Subcutaneous abdominal adipose tissue (tissue), 5 donors: ENCODE measurements at regions not wholly inside any gene's neighbourhood (a gene's known extent, or its start where the extent isn't known, plus 50 kb on each side); places are given as distances from the start of the nearest gene placed in this dataset.

Source experiments
- H3K27ac ChIP-seq: one replicate; pipeline ENCODE4 v1.7.0; 2013; ENCODE audit warnings: low read depth, mild to moderate bottlenecking, inconsistent platforms, low read length, moderate library complexity
- H3K27me3 ChIP-seq, 5 donors: one replicate each; pipeline ENCODE4 v1.7.0; 2013; ENCODE audit warnings: low read length in 5 of 5, inconsistent platforms in 1 of 5; ENCODE audit not compliant: control insufficient read depth in 5 of 5, insufficient read depth in 4 of 5
- H3K36me3 ChIP-seq, 5 donors: one replicate each; pipeline ENCODE4 v1.7.0; 2013; ENCODE audit warnings: low read length in 5 of 5; ENCODE audit not compliant: control insufficient read depth in 5 of 5, insufficient read depth in 5 of 5
- H3K4me1 ChIP-seq, 5 donors: one replicate each; pipeline ENCODE4 v1.7.0; 2013; ENCODE audit warnings: low read length in 5 of 5, mild to moderate bottlenecking in 3 of 5, moderate library complexity in 1 of 5; ENCODE audit not compliant: control insufficient read depth in 5 of 5, insufficient read depth in 5 of 5
- H3K4me3 ChIP-seq, 5 donors: one replicate each; pipeline ENCODE4 v1.7.0; 2013; ENCODE audit warnings: low read length in 5 of 5, low read depth in 1 of 5
- H3K9ac ChIP-seq, 5 donors: one replicate each; pipeline ENCODE4 v1.7.0; 2013; ENCODE audit warnings: low read length in 5 of 5, mild to moderate bottlenecking in 4 of 5, moderate library complexity in 3 of 5
- H3K9me3 ChIP-seq, 5 donors: one replicate each; pipeline ENCODE4 v1.7.0; 2013; ENCODE audit warnings: low read length in 5 of 5; ENCODE audit not compliant: control insufficient read depth in 5 of 5
- donor health status: healthy.
- donor health status: healthy.
- donor health status: healthy.
- donor health status: healthy.
- donor health status: healthy.

DNA sequence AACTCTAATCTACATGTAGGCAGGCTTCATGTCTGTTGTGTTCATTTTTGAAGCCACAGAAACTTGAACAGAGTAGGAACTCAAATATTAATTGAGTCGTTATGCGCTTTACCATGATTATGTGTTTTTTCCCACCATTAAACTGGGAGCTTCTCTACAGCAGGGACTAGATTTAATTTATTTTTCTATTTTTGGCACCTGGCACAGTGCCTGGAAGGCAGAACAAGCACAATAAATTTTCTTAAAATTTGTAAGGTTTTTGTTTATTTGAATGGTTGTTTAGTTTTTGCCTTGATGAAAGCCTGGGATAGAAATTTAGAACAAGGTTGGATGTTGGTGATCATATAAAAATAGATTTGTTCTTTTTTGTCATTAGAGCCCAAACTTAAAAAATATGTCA is 221.7 kb upstream of the PLEKHG7 start:
- no peaks in the 10 kb centered on the region for H3K27me3 ChIP-seq
- no peak overlapping the region for H3K4me3 ChIP-seq
- no peak overlapping the region for H3K9ac ChIP-seq
- H3K27ac ChIP-seq, result no peak overlapping the region
- H3K36me3 ChIP-seq, result no peaks in the 10 kb centered on the region
- no peaks in the 10 kb centered on the region for H3K9me3 ChIP-seq
- H3K4me1 ChIP-seq, result peaks cover 0 to 10% (median 7%) of the 10 kb centered on the region in 5 donors

DNA sequence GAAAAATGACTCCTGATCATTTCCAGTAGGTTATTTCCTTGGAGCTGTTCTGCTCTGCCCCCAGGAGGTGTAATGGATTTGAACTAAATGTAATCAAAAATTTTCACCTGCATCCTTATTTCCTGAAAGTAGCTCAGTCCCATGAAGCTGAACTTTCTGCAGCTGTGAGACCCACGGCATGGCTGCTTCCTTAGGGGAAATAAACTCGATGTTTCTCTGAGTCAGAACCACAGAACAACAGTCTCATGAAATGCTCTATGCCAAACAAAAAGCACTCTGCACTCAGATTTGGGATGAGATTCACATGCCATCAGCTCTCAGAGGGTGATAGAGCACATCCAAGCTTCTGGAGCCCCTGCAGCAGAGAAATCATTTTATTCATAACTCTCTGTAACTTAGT is 224.1 kb upstream of the PLEKHG7 start:
- Histone ChIP-seq H3K9me3 (no peaks in the 10 kb centered on the region), H3K9ac (no peak overlapping the region), H3K4me3 (no peak overlapping the region), H3K36me3 (no peaks in the 10 kb centered on the region), H3K27me3 (no peaks in the 10 kb centered on the region), H3K4me1 (no peaks in the 10 kb centered on the region), H3K27ac (no peak overlapping the region)

DNA sequence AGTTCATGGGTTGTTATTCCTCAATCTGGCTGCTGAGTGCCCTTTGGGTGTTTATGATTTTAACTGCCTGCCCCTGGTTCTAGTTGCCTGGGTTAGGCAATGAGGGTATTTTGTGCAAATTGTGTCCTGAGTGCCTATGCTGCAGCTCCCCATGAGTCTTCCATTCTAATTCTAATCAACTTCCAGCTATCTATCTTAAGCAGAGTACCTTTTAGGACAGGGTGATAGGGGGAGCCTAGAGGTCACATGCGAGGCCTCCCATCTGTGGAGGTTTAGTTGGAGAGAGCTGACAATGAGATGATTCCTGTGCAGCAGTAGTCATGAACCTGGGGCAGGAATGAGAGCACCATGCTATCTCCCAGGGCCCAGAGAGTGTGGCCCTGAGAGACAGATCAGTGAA is 225.9 kb upstream of the PLEKHG7 start:
- Histone ChIP-seq H3K36me3 (no peaks in the 10 kb centered on the region), H3K27me3 (no peaks in the 10 kb centered on the region), H3K9me3 (no peaks in the 10 kb centered on the region), H3K9ac (no peak overlapping the region), H3K4me3 (no peak overlapping the region), H3K27ac (no peak overlapping the region), H3K4me1 (no peaks in the 10 kb centered on the region)

DNA sequence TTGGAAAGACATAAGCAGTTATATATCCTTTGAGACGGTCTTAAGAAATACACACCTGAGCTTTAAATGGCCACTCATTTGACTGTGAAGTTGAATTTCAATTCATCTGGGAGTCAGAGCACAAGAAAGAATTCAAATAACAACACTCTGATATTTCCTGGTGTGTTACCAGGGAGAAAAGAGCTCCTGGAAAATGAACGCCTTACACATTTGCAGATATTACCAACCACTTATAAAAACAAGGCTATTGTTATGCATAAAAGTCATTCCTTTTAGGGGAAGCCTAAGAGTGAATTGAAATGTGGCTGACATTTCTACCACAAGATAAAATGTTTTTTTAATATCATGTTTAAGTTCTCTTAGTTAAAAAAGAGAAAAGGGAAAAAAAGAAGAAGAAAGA is 229.2 kb upstream of the PLEKHG7 start:
- Histone ChIP-seq H3K27me3 (no peaks in the 10 kb centered on the region), H3K4me1 (peaks cover 0 to 9% (median 0%) of the 10 kb centered on the region in 5 donors), H3K9me3 (no peaks in the 10 kb centered on the region), H3K36me3 (no peaks in the 10 kb centered on the region), H3K4me3 (no peak overlapping the region), H3K9ac (no peak overlapping the region), H3K27ac (no peak overlapping the region)

- H3K36me3 ChIP-seq, result no peaks in the 10 kb centered on the region
- no peak overlapping the region for H3K27ac ChIP-seq
- no peaks in the 10 kb centered on the region for H3K9me3 ChIP-seq
- H3K27me3 ChIP-seq, result no peaks in the 10 kb centered on the region
- no peak overlapping the region for H3K9ac ChIP-seq
- no peak overlapping the region for H3K4me3 ChIP-seq
- peaks cover 0 to 9% (median 0%) of the 10 kb centered on the region in 5 donors for H3K4me1 ChIP-seq
Observed at GRCh38 chr12:92472201-92472600, 230.6 kb upstream of the PLEKHG7 start.

- no peak overlapping the region for H3K4me3 ChIP-seq
- H3K27ac ChIP-seq, result no peak overlapping the region
- H3K9me3 ChIP-seq, result no peaks in the 10 kb centered on the region
- no peak overlapping the region for H3K9ac ChIP-seq
- H3K4me1 ChIP-seq, result peaks cover 0 to 9% (median 0%) of the 10 kb centered on the region in 5 donors
- no peaks in the 10 kb centered on the region for H3K27me3 ChIP-seq
- H3K36me3 ChIP-seq, result no peaks in the 10 kb centered on the region
Observed at GRCh38 chr12:92471551-92471950, 231.2 kb upstream of the PLEKHG7 start.

DNA sequence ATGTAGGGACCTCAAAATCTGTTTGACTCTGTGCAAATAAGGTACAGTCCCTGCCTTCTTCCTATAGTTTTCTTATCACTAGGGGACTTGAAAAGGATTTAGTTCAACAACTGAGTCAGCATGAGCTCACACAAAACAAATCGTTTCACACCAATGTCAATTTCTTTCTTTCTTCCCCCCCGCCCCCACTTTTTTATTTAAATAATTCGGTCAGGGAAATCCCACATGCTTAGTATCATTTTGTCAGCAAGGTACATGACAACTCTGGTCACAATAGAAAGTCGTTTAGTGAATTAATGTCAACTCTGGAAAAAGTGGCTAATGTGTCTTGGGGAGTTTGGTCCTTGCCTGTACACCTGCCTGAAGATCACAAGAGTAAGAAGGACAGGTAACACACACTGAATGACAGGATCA is 232.2 kb upstream of the PLEKHG7 start:
- Histone ChIP-seq H3K9me3 (no peaks in the 10 kb centered on the region), H3K36me3 (no peaks in the 10 kb centered on the region), H3K4me1 (peaks cover 0 to 9% (median 3%) of the 10 kb centered on the region in 5 donors), H3K27ac (no peak overlapping the region), H3K9ac (no peak overlapping the region), H3K4me3 (no peak overlapping the region), H3K27me3 (no peaks in the 10 kb centered on the region)

- Histone ChIP-seq H3K36me3 (no peaks in the 10 kb centered on the region), H3K27me3 (no peaks in the 10 kb centered on the region), H3K27ac (no peak overlapping the region), H3K4me3 (no peak overlapping the region), H3K9me3 (no peaks in the 10 kb centered on the region), H3K9ac (no peak overlapping the region), H3K4me1 (peaks cover 0 to 9% (median 3%) of the 10 kb centered on the region in 5 donors)
Observed at GRCh38 chr12:92469837-92470236, 233.0 kb upstream of the PLEKHG7 start.

DNA sequence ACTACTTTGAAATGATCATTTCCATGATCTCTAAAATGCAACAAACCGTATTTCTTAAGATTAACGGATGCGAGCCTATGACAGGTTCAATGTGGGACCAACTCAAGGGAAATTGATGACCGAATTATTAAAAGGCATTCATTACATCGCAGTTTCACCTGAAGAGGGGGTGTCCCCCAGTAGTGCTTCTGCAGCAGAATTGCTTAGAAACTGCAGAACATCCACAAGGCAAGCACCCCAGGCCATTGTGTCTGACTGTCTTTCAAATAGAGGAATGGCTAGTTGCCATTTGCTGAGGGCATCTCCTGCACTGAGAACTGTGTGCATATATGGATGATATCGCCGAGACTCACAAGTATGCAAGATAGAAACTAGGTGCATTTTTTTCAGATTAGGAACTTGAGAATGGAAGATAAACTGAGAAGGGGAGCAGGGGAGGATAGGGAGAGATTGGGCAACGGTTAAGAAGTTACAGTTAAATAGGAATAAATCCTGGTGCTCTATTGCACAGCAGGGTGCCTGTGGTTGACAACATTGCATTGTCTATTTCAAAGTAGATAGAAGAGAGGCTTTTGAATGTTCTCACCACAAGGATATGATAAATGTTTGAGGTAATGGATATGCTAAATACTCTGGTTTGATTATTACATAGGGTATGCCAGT is 234.3 kb upstream of the PLEKHG7 start:
- no peak overlapping the region for H3K27ac ChIP-seq
- H3K9me3 ChIP-seq, result no peaks in the 10 kb centered on the region

GRCh38 chr12:92467886-92468285 is 234.9 kb upstream of the PLEKHG7 start:
- no peaks in the 10 kb centered on the region for H3K27me3 ChIP-seq
- H3K4me1 ChIP-seq, result peaks cover 0 to 9% (median 3%) of the 10 kb centered on the region in 5 donors
- no peak overlapping the region for H3K27ac ChIP-seq
- no peak overlapping the region for H3K9ac ChIP-seq
- no peak overlapping the region for H3K4me3 ChIP-seq
- H3K9me3 ChIP-seq, result no peaks in the 10 kb centered on the region
- H3K36me3 ChIP-seq, result no peaks in the 10 kb centered on the region

More for the DNA sequence above, 234.3 kb upstream of the PLEKHG7 start:
- Histone ChIP-seq H3K4me1 (peaks cover 0 to 9% (median 3%) of the 10 kb centered on the region in 5 donors), H3K9ac (no peak overlapping the region), H3K27me3 (no peaks in the 10 kb centered on the region), H3K4me3 (no peak overlapping the region), H3K36me3 (no peaks in the 10 kb centered on the region)
